ENCODE measurements at regions not wholly inside any gene's neighbourhood (a gene's known extent, or its start where the extent isn't known, plus 50 kb on each side); places are given as distances from the start of the nearest gene placed in this dataset.

DNA sequence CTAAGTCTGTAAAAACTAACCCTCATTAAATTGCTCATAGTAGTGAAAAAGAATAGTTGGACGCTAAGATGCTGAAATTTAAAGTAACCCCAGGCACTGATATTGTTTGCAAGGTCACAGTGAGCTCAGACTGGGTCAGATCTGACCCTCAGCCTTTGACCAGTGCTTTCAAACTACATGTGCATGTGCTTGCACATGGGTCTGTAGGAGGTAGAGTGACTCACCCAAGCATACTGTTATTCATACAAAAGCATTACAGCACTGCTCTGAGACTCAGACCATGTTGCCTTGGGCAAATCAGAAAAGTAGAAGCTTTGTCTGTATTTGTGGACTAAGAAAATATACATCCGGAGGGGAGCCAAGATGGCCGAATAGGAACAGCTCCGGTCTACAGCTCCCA lies 326.4 kb upstream of the MARCKS start:
- TF ChIP-seq, protein P1, sequence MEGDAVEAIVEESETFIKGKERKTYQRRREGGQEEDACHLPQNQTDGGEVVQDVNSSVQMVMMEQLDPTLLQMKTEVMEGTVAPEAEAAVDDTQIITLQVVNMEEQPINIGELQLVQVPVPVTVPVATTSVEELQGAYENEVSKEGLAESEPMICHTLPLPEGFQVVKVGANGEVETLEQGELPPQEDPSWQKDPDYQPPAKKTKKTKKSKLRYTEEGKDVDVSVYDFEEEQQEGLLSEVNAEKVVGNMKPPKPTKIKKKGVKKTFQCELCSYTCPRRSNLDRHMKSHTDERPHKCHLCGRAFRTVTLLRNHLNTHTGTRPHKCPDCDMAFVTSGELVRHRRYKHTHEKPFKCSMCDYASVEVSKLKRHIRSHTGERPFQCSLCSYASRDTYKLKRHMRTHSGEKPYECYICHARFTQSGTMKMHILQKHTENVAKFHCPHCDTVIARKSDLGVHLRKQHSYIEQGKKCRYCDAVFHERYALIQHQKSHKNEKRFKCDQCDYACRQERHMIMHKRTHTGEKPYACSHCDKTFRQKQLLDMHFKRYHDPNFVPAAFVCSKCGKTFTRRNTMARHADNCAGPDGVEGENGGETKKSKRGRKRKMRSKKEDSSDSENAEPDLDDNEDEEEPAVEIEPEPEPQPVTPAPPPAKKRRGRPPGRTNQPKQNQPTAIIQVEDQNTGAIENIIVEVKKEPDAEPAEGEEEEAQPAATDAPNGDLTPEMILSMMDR (IDR thresholded peaks at IDR 0.05) = no peak
- TF ChIP-seq POLR2A (IDR thresholded peaks at IDR 0.05) = no peak
